ENCODE measurements at regions not wholly inside any gene's neighbourhood (a gene's known extent, or its start where the extent isn't known, plus 50 kb on each side); places are given as distances from the start of the nearest gene placed in this dataset.
"Not testable (repeated sequence)": the region's sequence is repeated elsewhere in the genome, so short reads cannot be mapped to it uniquely, and the experiment has no call there.

- DNase-seq = no peak
- Histone ChIP-seq H3K9me3 (ENCODE audit: control insufficient read depth, low read depth, low read length) (no peaks in the 10 kb centered on the region), H3K27ac (ENCODE audit: low read length) (no peak overlapping the region), H3K27me3 (ENCODE audit: control insufficient read depth, insufficient read depth, low read length) (no peaks in the 10 kb centered on the region), H3K4me1 (ENCODE audit: control insufficient read depth, insufficient read depth, low read length) (no peaks in the 10 kb centered on the region), H3K4me3 (ENCODE audit: low read length) (no peak overlapping the region), H3K36me3 (ENCODE audit: control insufficient read depth, insufficient read depth, low read length) (no peaks in the 10 kb centered on the region)
- WGBS (ENCODE audit: insufficient coverage, low lambda C conversion rate) = no CpG with 5 or more reads among the region's 3 CpGs
Observed at GRCh38 chr4:62512271-62512670, 1312.1 kb downstream of the ADGRL3 start.

- Histone ChIP-seq H3K4me3 (ENCODE audit: low read length) (no peak overlapping the region), H3K36me3 (ENCODE audit: control insufficient read depth, insufficient read depth, low read length) (no peaks in the 10 kb centered on the region), H3K27ac (ENCODE audit: low read length) (no peak overlapping the region), H3K27me3 (ENCODE audit: control insufficient read depth, insufficient read depth, low read length) (no peaks in the 10 kb centered on the region), H3K9me3 (ENCODE audit: control insufficient read depth, low read depth, low read length) (no peaks in the 10 kb centered on the region), H3K4me1 (ENCODE audit: control insufficient read depth, insufficient read depth, low read length) (no peaks in the 10 kb centered on the region)
- DNase-seq = no peak
- WGBS (ENCODE audit: insufficient coverage, low lambda C conversion rate) = 95% methylated on average over 2 of the region's 13 CpGs
Observed at GRCh38 chr4:62510228-62510627, 1310.1 kb downstream of the ADGRL3 start.

- WGBS (ENCODE audit: insufficient coverage, low lambda C conversion rate) = 100% methylated on average over 2 of the region's 2 CpGs
- H3K27ac ChIP-seq (ENCODE audit: low read length) = no peak overlapping the region
Observed at GRCh38 chr4:62500296-62500695, 1300.2 kb downstream of the ADGRL3 start.

GRCh38 chr4:62495032-62495431, 1294.9 kb downstream of the ADGRL3 start:
- no peak for DNase-seq
- H3K36me3 ChIP-seq (ENCODE audit: control insufficient read depth, insufficient read depth, low read length) = no peaks in the 10 kb centered on the region
- H3K4me3 ChIP-seq (ENCODE audit: low read length) = no peak overlapping the region
- no peak overlapping the region for H3K27ac ChIP-seq (ENCODE audit: low read length)
- H3K27me3 ChIP-seq (ENCODE audit: control insufficient read depth, insufficient read depth, low read length) = no peaks in the 10 kb centered on the region
- no peaks in the 10 kb centered on the region for H3K4me1 ChIP-seq (ENCODE audit: control insufficient read depth, insufficient read depth, low read length)
- H3K9me3 ChIP-seq (ENCODE audit: control insufficient read depth, low read depth, low read length) = peaks cover 3% of the 10 kb centered on the region

More at GRCh38 chr4:62500296-62500695, 1300.2 kb downstream of the ADGRL3 start:
- Histone ChIP-seq H3K27me3 (ENCODE audit: control insufficient read depth, insufficient read depth, low read length) (no peaks in the 10 kb centered on the region), H3K36me3 (ENCODE audit: control insufficient read depth, insufficient read depth, low read length) (no peaks in the 10 kb centered on the region), H3K4me1 (ENCODE audit: control insufficient read depth, insufficient read depth, low read length) (no peaks in the 10 kb centered on the region), H3K4me3 (ENCODE audit: low read length) (no peak overlapping the region), H3K9me3 (ENCODE audit: control insufficient read depth, low read depth, low read length) (no peaks in the 10 kb centered on the region)
- no peak for DNase-seq

- not testable (repeated sequence) for DNase-seq; H3K36me3 ChIP-seq (ENCODE audit: control insufficient read depth, insufficient read depth, low read length); H3K27ac ChIP-seq (ENCODE audit: low read length); H3K4me1 ChIP-seq (ENCODE audit: control insufficient read depth, insufficient read depth, low read length); H3K4me3 ChIP-seq (ENCODE audit: low read length); H3K27me3 ChIP-seq (ENCODE audit: control insufficient read depth, insufficient read depth, low read length); H3K9me3 ChIP-seq (ENCODE audit: control insufficient read depth, low read depth, low read length)
- no CpG with 5 or more reads among the region's 24 CpGs for WGBS (ENCODE audit: insufficient coverage, low lambda C conversion rate)
Observed at GRCh38 chr4:62491756-62492155, 1291.6 kb downstream of the ADGRL3 start.

DNA sequence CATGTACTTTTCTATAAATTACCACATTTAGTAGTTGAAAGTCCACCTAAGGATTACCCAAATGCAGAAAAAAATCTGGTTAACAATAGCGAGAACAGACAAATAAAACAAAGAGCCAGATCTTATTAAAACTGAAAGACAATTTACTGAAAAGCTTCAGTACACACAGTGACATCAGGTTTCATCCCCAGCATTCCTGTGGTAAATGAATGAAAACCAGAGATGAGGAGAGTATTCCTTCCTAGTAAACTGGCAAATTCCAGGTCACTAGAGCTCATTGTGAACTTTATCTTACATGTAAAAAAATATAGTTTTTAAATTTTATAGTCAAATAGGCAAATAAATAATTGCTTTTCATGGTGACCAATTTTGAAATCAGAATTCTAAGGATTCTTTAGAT, 1290.5 kb downstream of the ADGRL3 start:
- no peaks in the 10 kb centered on the region for H3K4me1 ChIP-seq (ENCODE audit: control insufficient read depth, insufficient read depth, low read length)
- no CpG with 5 or more reads among the region's 1 CpG for WGBS (ENCODE audit: insufficient coverage, low lambda C conversion rate)
- no peaks in the 10 kb centered on the region for H3K36me3 ChIP-seq (ENCODE audit: control insufficient read depth, insufficient read depth, low read length)
- H3K27ac ChIP-seq (ENCODE audit: low read length) = no peak overlapping the region
- no peak overlapping the region for H3K4me3 ChIP-seq (ENCODE audit: low read length)
- H3K9me3 ChIP-seq (ENCODE audit: control insufficient read depth, low read depth, low read length) = peaks cover 3% of the 10 kb centered on the region
- H3K27me3 ChIP-seq (ENCODE audit: control insufficient read depth, insufficient read depth, low read length) = no peaks in the 10 kb centered on the region
- no peak for DNase-seq

DNA sequence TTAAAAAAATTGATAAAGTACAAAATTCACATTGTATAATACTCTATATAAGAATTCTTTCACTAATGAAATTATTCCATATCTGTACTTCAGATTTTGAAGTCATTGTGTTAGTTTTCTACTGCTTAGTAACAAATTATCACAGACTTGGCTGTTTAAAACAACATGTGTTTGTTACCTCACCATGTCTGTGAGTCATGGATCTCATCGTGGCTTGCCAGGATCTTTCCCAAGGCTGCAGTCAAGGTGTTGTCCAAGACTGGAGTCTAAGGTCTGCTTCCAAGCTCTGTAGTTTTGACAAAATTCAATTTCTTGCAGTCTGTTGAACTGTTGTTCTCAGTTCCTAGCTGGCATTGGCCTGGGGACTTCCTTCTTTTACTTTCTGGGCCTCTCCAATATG, 1286.9 kb downstream of the ADGRL3 start:
- WGBS (ENCODE audit: insufficient coverage, low lambda C conversion rate) = 83% methylated on average over 1 of the region's 1 CpG
- DNase-seq = no peak
- no peaks in the 10 kb centered on the region for H3K27me3 ChIP-seq (ENCODE audit: control insufficient read depth, insufficient read depth, low read length)
- H3K4me3 ChIP-seq (ENCODE audit: low read length) = no peak overlapping the region
- H3K4me1 ChIP-seq (ENCODE audit: control insufficient read depth, insufficient read depth, low read length) = no peaks in the 10 kb centered on the region
- no peak overlapping the region for H3K27ac ChIP-seq (ENCODE audit: low read length)
- no peaks in the 10 kb centered on the region for H3K36me3 ChIP-seq (ENCODE audit: control insufficient read depth, insufficient read depth, low read length)
- H3K9me3 ChIP-seq (ENCODE audit: control insufficient read depth, low read depth, low read length) = peaks cover 3% of the 10 kb centered on the region

- no peak for DNase-seq
Observed at GRCh38 chr4:62484357-62484756, 1284.2 kb downstream of the ADGRL3 start.

DNA sequence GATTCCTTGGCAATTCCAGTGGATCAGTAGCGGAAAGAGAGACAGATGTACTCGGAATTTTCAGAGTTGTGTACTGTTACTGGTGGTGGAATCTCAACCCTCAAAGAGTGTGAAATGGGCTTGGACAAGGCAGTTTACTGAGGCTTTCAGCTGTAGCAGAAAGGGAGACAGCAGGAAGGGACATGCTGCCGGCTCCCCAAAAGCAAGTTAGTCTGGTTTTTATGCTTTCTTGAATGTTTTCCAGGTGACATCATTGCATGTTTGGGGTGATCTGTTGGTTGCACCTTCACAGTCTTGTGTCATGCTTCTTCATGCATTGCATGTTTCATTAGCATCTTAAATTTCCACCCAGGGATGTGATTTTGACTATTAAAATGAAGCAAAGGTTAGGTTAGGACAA, 1282.2 kb downstream of the ADGRL3 start:
- Histone ChIP-seq H3K27ac (ENCODE audit: low read length) (no peak overlapping the region), H3K36me3 (ENCODE audit: control insufficient read depth, insufficient read depth, low read length) (no peaks in the 10 kb centered on the region), H3K4me3 (ENCODE audit: low read length) (no peak overlapping the region), H3K9me3 (ENCODE audit: control insufficient read depth, low read depth, low read length) (no peaks in the 10 kb centered on the region), H3K27me3 (ENCODE audit: control insufficient read depth, insufficient read depth, low read length) (no peaks in the 10 kb centered on the region), H3K4me1 (ENCODE audit: control insufficient read depth, insufficient read depth, low read length) (no peaks in the 10 kb centered on the region)
- 100% methylated on average over 1 of the region's 3 CpGs for WGBS (ENCODE audit: insufficient coverage, low lambda C conversion rate)
- no peak for DNase-seq

More at GRCh38 chr4:62484357-62484756, 1284.2 kb downstream of the ADGRL3 start:
- Histone ChIP-seq H3K27ac (ENCODE audit: low read length) (no peak overlapping the region), H3K36me3 (ENCODE audit: control insufficient read depth, insufficient read depth, low read length) (no peaks in the 10 kb centered on the region), H3K27me3 (ENCODE audit: control insufficient read depth, insufficient read depth, low read length) (no peaks in the 10 kb centered on the region), H3K4me3 (ENCODE audit: low read length) (no peak overlapping the region), H3K4me1 (ENCODE audit: control insufficient read depth, insufficient read depth, low read length) (no peaks in the 10 kb centered on the region), H3K9me3 (ENCODE audit: control insufficient read depth, low read depth, low read length) (no peaks in the 10 kb centered on the region)
- no CpG with 5 or more reads among the region's 3 CpGs for WGBS (ENCODE audit: insufficient coverage, low lambda C conversion rate)

GRCh38 chr4:62475596-62475995, 1275.5 kb downstream of the ADGRL3 start:
- Histone ChIP-seq H3K9me3 (ENCODE audit: control insufficient read depth, low read depth, low read length) (no peaks in the 10 kb centered on the region), H3K36me3 (ENCODE audit: control insufficient read depth, insufficient read depth, low read length) (no peaks in the 10 kb centered on the region), H3K4me1 (ENCODE audit: control insufficient read depth, insufficient read depth, low read length) (no peaks in the 10 kb centered on the region), H3K27me3 (ENCODE audit: control insufficient read depth, insufficient read depth, low read length) (no peaks in the 10 kb centered on the region), H3K27ac (ENCODE audit: low read length) (no peak overlapping the region), H3K4me3 (ENCODE audit: low read length) (no peak overlapping the region)
- DNase-seq = no peak
- no CpG with 5 or more reads among the region's 2 CpGs for WGBS (ENCODE audit: insufficient coverage, low lambda C conversion rate)

GRCh38 chr4:62474802-62475201, 1274.7 kb downstream of the ADGRL3 start:
- Histone ChIP-seq H3K27me3 (ENCODE audit: control insufficient read depth, insufficient read depth, low read length) (no peaks in the 10 kb centered on the region), H3K4me1 (ENCODE audit: control insufficient read depth, insufficient read depth, low read length) (no peaks in the 10 kb centered on the region), H3K27ac (ENCODE audit: low read length) (no peak overlapping the region), H3K9me3 (ENCODE audit: control insufficient read depth, low read depth, low read length) (no peaks in the 10 kb centered on the region), H3K36me3 (ENCODE audit: control insufficient read depth, insufficient read depth, low read length) (no peaks in the 10 kb centered on the region), H3K4me3 (ENCODE audit: low read length) (no peak overlapping the region)
- DNase-seq = no peak
- WGBS (ENCODE audit: insufficient coverage, low lambda C conversion rate) = no CpG with 5 or more reads among the region's 3 CpGs
